ENCODE measurements at regions not wholly inside any gene's neighbourhood (a gene's known extent, or its start where the extent isn't known, plus 50 kb on each side); places are given as distances from the start of the nearest gene placed in this dataset.
"Not testable (repeated sequence)": the region's sequence is repeated elsewhere in the genome, so short reads cannot be mapped to it uniquely, and the experiment has no call there.

DNA sequence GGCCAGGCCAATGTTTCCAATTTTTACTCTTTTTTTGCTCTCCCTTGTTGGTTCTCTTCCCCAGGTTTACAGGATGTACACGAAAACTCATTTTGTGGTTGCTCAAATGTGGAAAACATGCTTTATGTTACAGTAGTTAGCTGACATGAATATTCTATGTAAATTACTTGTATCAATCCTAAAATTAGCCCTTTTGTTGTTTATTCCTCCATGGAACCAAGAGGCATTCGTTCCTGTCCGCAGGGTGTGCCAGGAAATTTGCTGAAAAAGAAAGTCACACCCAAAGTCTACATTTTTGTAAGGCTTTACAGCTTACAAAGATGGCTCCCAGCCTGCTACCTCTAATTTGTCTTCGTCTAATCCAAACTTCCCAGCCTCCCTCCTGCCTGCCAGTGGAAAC, 652.3 kb downstream of the ETS1 start:
- Histone ChIP-seq H3K4me3 (no peak overlapping the region), H3K9me3 (no peaks in the 10 kb centered on the region), H3K4me1 (no peaks in the 10 kb centered on the region), H3K4me2 (no peak overlapping the region), H3K27ac (no peak overlapping the region)
- WGBS (ENCODE audit: missing lambda C conversion rate): 1% methylated on average over 4 of the region's 4 CpGs
- ATAC-seq (no peak), DNase-seq (ENCODE audit: low read depth in 1 of 2, low spot score in 1 of 2) (no peak), FAIRE-seq (no peak)
- ChIA-PET CTCF (no interaction called here), POLR2A (no interaction called here)
- no peak for TF ChIP-seq KDM5A (IDR thresholded peaks at IDR 0.05)
- TF ChIP-seq, protein P1, sequence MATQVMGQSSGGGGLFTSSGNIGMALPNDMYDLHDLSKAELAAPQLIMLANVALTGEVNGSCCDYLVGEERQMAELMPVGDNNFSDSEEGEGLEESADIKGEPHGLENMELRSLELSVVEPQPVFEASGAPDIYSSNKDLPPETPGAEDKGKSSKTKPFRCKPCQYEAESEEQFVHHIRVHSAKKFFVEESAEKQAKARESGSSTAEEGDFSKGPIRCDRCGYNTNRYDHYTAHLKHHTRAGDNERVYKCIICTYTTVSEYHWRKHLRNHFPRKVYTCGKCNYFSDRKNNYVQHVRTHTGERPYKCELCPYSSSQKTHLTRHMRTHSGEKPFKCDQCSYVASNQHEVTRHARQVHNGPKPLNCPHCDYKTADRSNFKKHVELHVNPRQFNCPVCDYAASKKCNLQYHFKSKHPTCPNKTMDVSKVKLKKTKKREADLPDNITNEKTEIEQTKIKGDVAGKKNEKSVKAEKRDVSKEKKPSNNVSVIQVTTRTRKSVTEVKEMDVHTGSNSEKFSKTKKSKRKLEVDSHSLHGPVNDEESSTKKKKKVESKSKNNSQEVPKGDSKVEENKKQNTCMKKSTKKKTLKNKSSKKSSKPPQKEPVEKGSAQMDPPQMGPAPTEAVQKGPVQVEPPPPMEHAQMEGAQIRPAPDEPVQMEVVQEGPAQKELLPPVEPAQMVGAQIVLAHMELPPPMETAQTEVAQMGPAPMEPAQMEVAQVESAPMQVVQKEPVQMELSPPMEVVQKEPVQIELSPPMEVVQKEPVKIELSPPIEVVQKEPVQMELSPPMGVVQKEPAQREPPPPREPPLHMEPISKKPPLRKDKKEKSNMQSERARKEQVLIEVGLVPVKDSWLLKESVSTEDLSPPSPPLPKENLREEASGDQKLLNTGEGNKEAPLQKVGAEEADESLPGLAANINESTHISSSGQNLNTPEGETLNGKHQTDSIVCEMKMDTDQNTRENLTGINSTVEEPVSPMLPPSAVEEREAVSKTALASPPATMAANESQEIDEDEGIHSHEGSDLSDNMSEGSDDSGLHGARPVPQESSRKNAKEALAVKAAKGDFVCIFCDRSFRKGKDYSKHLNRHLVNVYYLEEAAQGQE (IDR thresholded peaks at IDR 0.05): no peak
- TF ChIP-seq, protein P2, sequence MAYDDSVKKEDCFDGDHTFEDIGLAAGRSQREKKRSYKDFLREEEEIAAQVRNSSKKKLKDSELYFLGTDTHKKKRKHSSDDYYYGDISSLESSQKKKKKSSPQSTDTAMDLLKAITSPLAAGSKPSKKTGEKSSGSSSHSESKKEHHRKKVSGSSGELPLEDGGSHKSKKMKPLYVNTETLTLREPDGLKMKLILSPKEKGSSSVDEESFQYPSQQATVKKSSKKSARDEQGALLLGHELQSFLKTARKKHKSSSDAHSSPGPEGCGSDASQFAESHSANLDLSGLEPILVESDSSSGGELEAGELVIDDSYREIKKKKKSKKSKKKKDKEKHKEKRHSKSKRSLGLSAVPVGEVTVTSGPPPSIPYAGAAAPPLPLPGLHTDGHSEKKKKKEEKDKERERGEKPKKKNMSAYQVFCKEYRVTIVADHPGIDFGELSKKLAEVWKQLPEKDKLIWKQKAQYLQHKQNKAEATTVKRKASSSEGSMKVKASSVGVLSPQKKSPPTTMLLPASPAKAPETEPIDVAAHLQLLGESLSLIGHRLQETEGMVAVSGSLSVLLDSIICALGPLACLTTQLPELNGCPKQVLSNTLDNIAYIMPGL (CRISPR knock-in tag; IDR thresholded peaks at IDR 0.05; ENCODE audit: borderline replicate concordance): no peak
- TF ChIP-seq EHF (CRISPR knock-in tag; IDR thresholded peaks at IDR 0.05): no peak
- no peak for TF ChIP-seq ZNF302 (CRISPR knock-in tag; IDR thresholded peaks at IDR 0.05)
- TF ChIP-seq SMC3 (IDR thresholded peaks at IDR 0.05): no peak
- TF ChIP-seq MAFK (IDR thresholded peaks at IDR 0.05; ENCODE audit: partially characterized antibody): no peak

DNA sequence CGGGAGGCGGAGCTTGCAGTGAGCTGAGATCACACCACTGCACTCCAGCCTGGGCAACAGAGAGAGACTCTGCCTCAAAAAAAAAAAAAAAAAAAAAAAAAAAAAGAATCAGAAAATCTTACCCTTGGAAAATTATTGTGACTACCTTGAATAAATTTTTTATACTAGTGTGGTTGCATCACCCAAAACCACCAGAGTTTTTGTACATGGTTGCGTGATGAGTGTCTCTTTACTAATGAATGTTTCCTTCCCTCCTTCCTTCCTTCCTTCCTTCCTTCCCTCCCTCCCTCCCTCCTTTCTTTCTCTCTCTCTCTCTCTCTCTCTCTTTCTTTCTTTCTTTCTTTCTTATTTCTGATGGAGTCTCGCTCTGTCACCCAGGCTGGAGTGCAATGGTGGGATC, 653.4 kb downstream of the ETS1 start:
- H3K4me3 ChIP-seq; FAIRE-seq; POLR2A ChIA-PET; DNase-seq (ENCODE audit: low read depth in 1 of 2, low spot score in 1 of 2); H3K27ac ChIP-seq; H3K9me3 ChIP-seq; H3K4me2 ChIP-seq; CTCF ChIA-PET; H3K4me1 ChIP-seq; ATAC-seq: not testable (repeated sequence)
- 13% methylated on average over 4 of the region's 4 CpGs for WGBS (ENCODE audit: missing lambda C conversion rate)

DNA sequence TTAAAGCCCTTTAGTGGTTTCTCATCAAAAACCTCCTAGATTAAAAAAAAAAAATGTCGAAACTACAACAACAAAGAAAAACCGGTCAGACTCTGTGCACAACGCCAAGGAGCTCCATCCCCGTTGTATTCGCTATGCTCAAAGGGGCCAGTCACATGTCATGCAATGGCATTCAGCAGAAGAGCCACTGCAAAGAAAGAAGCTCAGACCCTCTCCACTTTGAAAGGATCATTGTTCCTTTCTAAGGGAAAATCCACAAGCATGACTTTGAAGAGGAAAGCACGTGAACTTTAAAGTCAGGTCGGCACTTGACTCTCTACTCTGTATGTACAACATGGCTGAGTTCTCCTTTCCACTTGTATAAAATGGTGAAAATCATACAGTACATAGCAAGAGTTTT, 655.6 kb downstream of the ETS1 start:
- WGBS (ENCODE audit: missing lambda C conversion rate): 10% methylated on average over 7 of the region's 7 CpGs
- H3K9me3 ChIP-seq: no peaks in the 10 kb centered on the region
- no peak for DNase-seq (ENCODE audit: low read depth in 1 of 2, low spot score in 1 of 2)
- no peak overlapping the region for H3K4me2 ChIP-seq
- no peak overlapping the region for H3K27ac ChIP-seq
- no peaks in the 10 kb centered on the region for H3K4me1 ChIP-seq
- no peak for FAIRE-seq
- H3K4me3 ChIP-seq: no peak overlapping the region
- no peak for ATAC-seq
- TF ChIP-seq HOXB13 (CRISPR knock-in tag; IDR thresholded peaks at IDR 0.05; ENCODE audit: low read depth): no peak
- ChIA-PET CTCF (no interaction called here), POLR2A (no interaction called here)

DNA sequence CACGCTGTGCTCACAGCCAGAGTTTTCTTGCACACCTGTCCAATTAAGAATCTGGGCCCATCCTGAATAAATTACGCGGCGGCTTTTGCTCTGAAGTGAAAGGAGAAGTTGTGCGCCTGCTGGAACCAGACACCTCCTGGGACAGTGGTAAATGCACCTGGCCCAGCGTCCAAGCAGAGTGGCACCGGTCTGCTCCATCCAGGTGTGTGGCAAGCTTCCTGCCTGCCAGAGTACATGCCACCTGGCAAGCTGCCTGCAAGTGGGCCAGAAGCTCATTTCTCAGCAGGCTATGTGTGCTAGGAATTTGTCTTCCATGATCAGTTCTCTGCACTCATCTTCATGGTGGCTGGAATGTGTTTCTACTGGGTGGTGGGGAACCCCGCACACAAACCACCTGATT, 660.6 kb downstream of the ETS1 start:
- ChIA-PET CTCF (interaction anchor here (0.5 kb wide), 1 partner anchor 18 kb away, joined by 3 read pairs; no protein-coding TSS in a partner anchor), POLR2A (no interaction called here)
- Histone ChIP-seq H3K9me3 (no peaks in the 10 kb centered on the region), H3K27ac (no peak overlapping the region), H3K4me2 (no peak overlapping the region), H3K4me1 (no peaks in the 10 kb centered on the region), H3K4me3 (no peak overlapping the region)
- ATAC-seq: no peak
- WGBS (ENCODE audit: missing lambda C conversion rate): 54% methylated on average over 7 of the region's 8 CpGs
- FAIRE-seq: no peak
- no peak for DNase-seq (ENCODE audit: low read depth in 1 of 2, low spot score in 1 of 2)
- TF ChIP-seq MAZ (IDR thresholded peaks at IDR 0.05; ENCODE audit: borderline replicate concordance, low read depth, low read length): no peak
- TF ChIP-seq HOXB5 (CRISPR knock-in tag; IDR thresholded peaks at IDR 0.05): no peak
- TF ChIP-seq, protein P3, sequence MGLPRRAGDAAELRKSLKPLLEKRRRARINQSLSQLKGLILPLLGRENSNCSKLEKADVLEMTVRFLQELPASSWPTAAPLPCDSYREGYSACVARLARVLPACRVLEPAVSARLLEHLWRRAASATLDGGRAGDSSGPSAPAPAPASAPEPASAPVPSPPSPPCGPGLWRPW (IDR thresholded peaks at IDR 0.05): no peak
- TF ChIP-seq KDM1A (IDR thresholded peaks at IDR 0.05; ENCODE audit: low read depth): no peak
- TF ChIP-seq RFX5 (IDR thresholded peaks at IDR 0.05): no peak
- TF ChIP-seq, protein P4, sequence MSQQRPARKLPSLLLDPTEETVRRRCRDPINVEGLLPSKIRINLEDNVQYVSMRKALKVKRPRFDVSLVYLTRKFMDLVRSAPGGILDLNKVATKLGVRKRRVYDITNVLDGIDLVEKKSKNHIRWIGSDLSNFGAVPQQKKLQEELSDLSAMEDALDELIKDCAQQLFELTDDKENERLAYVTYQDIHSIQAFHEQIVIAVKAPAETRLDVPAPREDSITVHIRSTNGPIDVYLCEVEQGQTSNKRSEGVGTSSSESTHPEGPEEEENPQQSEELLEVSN (IDR thresholded peaks at IDR 0.05; ENCODE audit: borderline replicate concordance, low read depth): no peak
- TF ChIP-seq HOXA7 (CRISPR knock-in tag; IDR thresholded peaks at IDR 0.05): no peak
- no peak for TF ChIP-seq EHMT2 (IDR thresholded peaks at IDR 0.05; ENCODE audit: low read depth)
- no peak for TF ChIP-seq EP300 (IDR thresholded peaks at IDR 0.05)
- no peak for TF ChIP-seq PHF8 (IDR thresholded peaks at IDR 0.05; ENCODE audit: borderline replicate concordance, low read depth)
- TF ChIP-seq BHLHE40 (IDR thresholded peaks at IDR 0.05; ENCODE audit: low read depth, low read length): no peak
- TF ChIP-seq, protein P5, sequence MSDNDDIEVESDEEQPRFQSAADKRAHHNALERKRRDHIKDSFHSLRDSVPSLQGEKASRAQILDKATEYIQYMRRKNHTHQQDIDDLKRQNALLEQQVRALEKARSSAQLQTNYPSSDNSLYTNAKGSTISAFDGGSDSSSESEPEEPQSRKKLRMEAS (IDR thresholded peaks at IDR 0.05): no peak
